H9 (cell line): ENCODE measurements at regions not wholly inside any gene's neighbourhood (a gene's known extent, or its start where the extent isn't known, plus 50 kb on each side); places are given as distances from the start of the nearest gene placed in this dataset.

Experiments used
- DNase-seq: peaks from one replicate; pipeline ENCODE4 v3.0.0-alpha.2; 2017
- H2AFZ ChIP-seq: one replicate; pipeline ENCODE4 v1.6.1; 2013; ENCODE audit warnings: mild to moderate bottlenecking, low read length, control low read depth, moderate library complexity
- H2AK5ac ChIP-seq: 2 replicates; pipeline ENCODE4 v1.6.1; 2013; ENCODE audit warnings: low read length, control low read depth, mixed read lengths; ENCODE audit not compliant: insufficient read length
- H2BK120ac ChIP-seq: one replicate; pipeline ENCODE4 v1.6.1; 2013; ENCODE audit warnings: low read depth, mild to moderate bottlenecking, low read length, control low read depth, inconsistent platforms; ENCODE audit not compliant: poor library complexity, severe bottlenecking
- H2BK12ac ChIP-seq: 2 replicates; pipeline ENCODE4 v1.6.1; 2013; ENCODE audit warnings: low read length, control low read depth, mixed read lengths, low read depth; ENCODE audit not compliant: insufficient read length
- H2BK15ac ChIP-seq: 2 replicates; pipeline ENCODE4 v1.6.1; 2013; ENCODE audit warnings: low read depth, low read length, control low read depth
- H2BK20ac ChIP-seq: one replicate; pipeline ENCODE4 v1.6.1; 2013; ENCODE audit warnings: low read depth, mild to moderate bottlenecking, low read length, control low read depth, inconsistent platforms; ENCODE audit not compliant: poor library complexity, severe bottlenecking
- H2BK5ac ChIP-seq: 2 replicates; pipeline ENCODE4 v1.6.1; 2013; ENCODE audit warnings: low read length, control low read depth, mixed read lengths; ENCODE audit not compliant: insufficient read length
- H3K14ac ChIP-seq: 2 replicates; pipeline ENCODE4 v1.6.1; 2013; ENCODE audit warnings: low read length, control low read depth; ENCODE audit not compliant: insufficient read depth
- H3K18ac ChIP-seq: 2 replicates; pipeline ENCODE4 v1.6.1; 2013; ENCODE audit warnings: low read depth, mild to moderate bottlenecking, mixed read lengths, low read length, control low read depth; ENCODE audit not compliant: insufficient read length
- H3K23ac ChIP-seq: 2 replicates; pipeline ENCODE4 v1.6.1; 2013; ENCODE audit warnings: low read length, control low read depth, mixed read lengths, low read depth; ENCODE audit not compliant: insufficient read length
- H3K23me2 ChIP-seq: 2 replicates; pipeline ENCODE4 v1.6.1; 2013; ENCODE audit warnings: low read depth, mild to moderate bottlenecking, mixed read lengths, low read length, control low read depth; ENCODE audit not compliant: insufficient read length, poor library complexity, severe bottlenecking
- H3K27ac ChIP-seq: 2 replicates; pipeline ENCODE4 v1.5.1; 2013; ENCODE audit warnings: low read length, control low read depth, mixed read lengths, low read depth; ENCODE audit not compliant: insufficient read length
- H3K27me3 ChIP-seq: 2 replicates; pipeline ENCODE4 v1.6.1; 2013; ENCODE audit warnings: low read length, control low read depth, inconsistent platforms; ENCODE audit not compliant: insufficient read depth
- H3K4ac ChIP-seq: 2 replicates; pipeline ENCODE4 v1.6.1; 2013; ENCODE audit warnings: low read depth, mild to moderate bottlenecking, control low read depth, inconsistent platforms, low read length, moderate library complexity
- H3K4me1 ChIP-seq: 2 replicates; pipeline ENCODE4 v1.6.1; 2013; ENCODE audit warnings: low read length, control low read depth, inconsistent platforms; ENCODE audit not compliant: insufficient read depth
- H3K4me2 ChIP-seq: 2 replicates; pipeline ENCODE4 v1.6.1; 2013; ENCODE audit warnings: low read length, control low read depth, mixed read lengths; ENCODE audit not compliant: insufficient read length, insufficient read depth
- H3K56ac ChIP-seq: 2 replicates; pipeline ENCODE4 v1.6.1; 2013; ENCODE audit warnings: low read depth, mild to moderate bottlenecking, mixed read lengths, low read length, control low read depth; ENCODE audit not compliant: insufficient read length
- H3K79me1 ChIP-seq: 2 replicates; pipeline ENCODE4 v1.6.1; 2013; ENCODE audit warnings: low read depth, mild to moderate bottlenecking, moderate library complexity, low read length, control low read depth, inconsistent platforms; ENCODE audit not compliant: insufficient read depth, poor library complexity, severe bottlenecking
- H3K79me2 ChIP-seq: 2 replicates; pipeline ENCODE4 v1.6.1; 2013; ENCODE audit warnings: low read length, control low read depth, inconsistent platforms; ENCODE audit not compliant: insufficient read depth
- H3K9ac ChIP-seq: 2 replicates; pipeline ENCODE4 v1.6.1; 2013; ENCODE audit warnings: low read length, control low read depth, mixed read lengths; ENCODE audit not compliant: insufficient read length; ENCODE audit errors: extremely low read depth
- H3K9me3 ChIP-seq: one replicate; pipeline ENCODE4 v1.6.1; 2013; ENCODE audit warnings: low read depth, low read length, inconsistent platforms; ENCODE audit not compliant: control insufficient read depth
- H3T11ph ChIP-seq: one replicate; pipeline ENCODE4 v1.6.1; 2013; ENCODE audit warnings: mild to moderate bottlenecking, low read length, control low read depth, inconsistent platforms
- H4K20me1 ChIP-seq: one replicate; pipeline ENCODE4 v1.6.1; 2013; ENCODE audit not compliant: control insufficient read depth, insufficient read length, insufficient read depth
- H4K5ac ChIP-seq: 2 replicates; pipeline ENCODE4 v1.6.1; 2013; ENCODE audit warnings: low read depth, mild to moderate bottlenecking, mixed read lengths, low read length, control low read depth; ENCODE audit not compliant: insufficient read length
- H4K8ac ChIP-seq: replicated peaks from 2 replicates; pipeline ENCODE4 v1.6.1; 2013; ENCODE audit warnings: low read length, control low read depth, mixed read lengths, low read depth; ENCODE audit not compliant: insufficient read length
- H4K91ac ChIP-seq: 2 replicates; pipeline ENCODE4 v1.6.1; 2013; ENCODE audit warnings: low read depth, mild to moderate bottlenecking, moderate library complexity, mixed read lengths, low read length, control low read depth; ENCODE audit not compliant: insufficient read length
- H3K27ac Mint-ChIP-seq, 3 experiments: 2 replicates in 2 of 3; 3 replicates in 1 of 3; pipeline ENCODE4 v1.8.0; 2020 to 2021; ENCODE audit warnings: mixed read lengths in 3 of 3, mild to moderate bottlenecking in 1 of 3, moderate library complexity in 1 of 3
- H3K27me3 Mint-ChIP-seq: 2 replicates; pipeline ENCODE4 v1.8.0; 2021; ENCODE audit warnings: low read depth, mild to moderate bottlenecking, moderate library complexity, mixed read lengths
- H3K36me3 Mint-ChIP-seq, 3 experiments: 2 replicates in 2 of 3; 3 replicates in 1 of 3; pipeline ENCODE4 v1.8.0; 2020 to 2021; ENCODE audit warnings: low read depth in 3 of 3, mixed read lengths in 3 of 3; ENCODE audit not compliant: insufficient read depth in 1 of 3
- H3K4me1 Mint-ChIP-seq, 2 experiments: 2 replicates each; pipeline ENCODE4 v1.8.0; 2020; ENCODE audit warnings: mixed read lengths in 2 of 2
- H3K4me3 Mint-ChIP-seq, 2 experiments: 2 replicates in 1 of 2; 3 replicates in 1 of 2; pipeline ENCODE4 v1.8.0; 2020 to 2021; ENCODE audit warnings: mild to moderate bottlenecking in 2 of 2, mixed read lengths in 2 of 2, moderate library complexity in 1 of 2
- H3K9me3 Mint-ChIP-seq, 2 experiments: 2 replicates in 1 of 2; 3 replicates in 1 of 2; pipeline ENCODE4 v1.8.0; 2020; ENCODE audit warnings: mild to moderate bottlenecking in 2 of 2, mixed read lengths in 2 of 2, moderate library complexity in 1 of 2
- CTCF ChIP-seq: fragments of 200-600 bp; sonication (generic); conservative IDR thresholded peaks from 3 replicates; pipeline ENCODE4 v1.8.0; 2021; ENCODE audit warnings: antibody characterized with exemption, mild to moderate bottlenecking
- WGBS: extraction: QIAGEN DNeasy Blood & Tissue Kit; methylation state at CpG from one replicate; pipeline ENCODE4 v1.1.7; 2013; ENCODE audit warnings: missing lambda C conversion rate, low lambda C conversion rate, mixed read lengths; ENCODE audit not compliant: insufficient read length; ENCODE audit errors: extremely low coverage; 5-methylcytosine and 5-hydroxymethylcytosine counted together

DNA sequence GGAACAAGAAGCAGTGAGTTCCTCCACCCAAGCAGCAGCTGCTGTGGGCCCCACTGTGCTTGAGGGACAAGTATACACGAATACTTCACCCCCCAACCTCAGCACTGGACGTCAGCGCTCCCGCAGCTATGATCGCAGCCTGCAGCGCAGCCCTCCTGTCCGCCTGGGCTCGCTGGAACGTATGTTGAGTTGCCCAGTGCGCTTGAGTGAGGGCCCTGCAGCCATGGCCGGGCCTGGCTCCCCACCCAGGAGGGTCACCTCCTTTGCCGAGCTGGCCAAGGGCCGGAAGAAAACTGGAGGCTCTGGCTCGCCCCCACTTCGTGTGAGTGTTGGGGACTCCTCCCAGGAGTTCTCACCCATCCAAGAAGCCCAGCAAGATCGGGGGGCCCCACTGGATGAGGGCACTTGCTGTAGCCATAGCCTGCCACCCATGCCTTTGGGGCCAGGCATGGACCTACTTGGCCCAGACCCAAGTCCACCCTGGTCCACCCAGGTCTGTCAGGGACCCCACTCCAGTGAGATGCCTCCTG is 57.1 kb upstream of the TESK1 start:
- no peak for TF ChIP-seq CTCF
- Histone ChIP-seq H3K27ac (no peak overlapping the region), H3K27me3 (no peaks in the 10 kb centered on the region), H4K91ac (no peak overlapping the region), H3K4me2 (no peak overlapping the region), H3K9ac (no peak overlapping the region), H2BK12ac (no peak overlapping the region), H3K4me1 (no peaks in the 10 kb centered on the region), H3T11ph (no peak overlapping the region), H3K79me2 (no peaks in the 10 kb centered on the region), H3K9me3 (no peaks in the 10 kb centered on the region), H2BK20ac (no peak overlapping the region), H2AK5ac (no peak overlapping the region), H4K8ac (no peak overlapping the region), H3K56ac (no peak overlapping the region), H4K20me1 (no peaks in the 10 kb centered on the region), H3K79me1 (no peaks in the 10 kb centered on the region), H2BK120ac (no peak overlapping the region), H3K18ac (no peak overlapping the region), H3K14ac (no peak overlapping the region; the same call in 1 of the 2 replicates), H2AFZ (no peak overlapping the region), H3K23ac (no peak overlapping the region), H2BK15ac (no peak overlapping the region), H2BK5ac (no peak overlapping the region), H3K23me2 (no peaks in the 10 kb centered on the region), H3K4ac (no peak overlapping the region), H4K5ac (no peak overlapping the region)
- Mint-ChIP-seq H3K9me3 (no peaks in the 10 kb centered on the region), H3K4me1 (no peaks in the 10 kb centered on the region), H3K27ac (peak overlapping the region in 1 of 3 experiments; percentile 35; a peak in 1 of 7 replicates), H3K36me3 (peaks cover 0 to 8% (median 5%) of the 10 kb centered on the region in 3 experiments; a peak in 4 of 7 replicates), H3K4me3 (no peak overlapping the region), H3K27me3 (no peaks in the 10 kb centered on the region; the same call in 1 of the 2 replicates)
- WGBS = no CpG with 5 or more reads among the region's 16 CpGs
- no peak for DNase-seq
